HG02759 (cell line): ENCODE measurements at regions not wholly inside any gene's neighbourhood (a gene's known extent, or its start where the extent isn't known, plus 50 kb on each side); places are given as distances from the start of the nearest gene placed in this dataset.
"Not testable (repeated sequence)": the region's sequence is repeated elsewhere in the genome, so short reads cannot be mapped to it uniquely, and the experiment has no call there.

Source experiments
- ATAC-seq: cut with Tn5 transposase; IDR thresholded peaks from one replicate; pipeline ENCODE4 v1.9.1; 2021; ENCODE audit warnings: mild to moderate bottlenecking, moderate library complexity; ENCODE audit not compliant: unreplicated experiment

GRCh38 chrX:13387666-13388494 lies 68.0 kb upstream of the ATXN3L start:
- ATAC-seq: no peak

- ATAC-seq: no peak
These were observed 66.8 kb upstream of the ATXN3L start for GRCh38 chrX:13386636-13387035.

GRCh38 chrX:13386092-13386491 lies 66.2 kb upstream of the ATXN3L start:
- ATAC-seq: no peak

GRCh38 chrX:13383907-13384306 lies 64.1 kb upstream of the ATXN3L start:
- ATAC-seq: no peak

GRCh38 chrX:13381514-13381913 lies 61.7 kb upstream of the ATXN3L start:
- ATAC-seq: no peak

GRCh38 chrX:13380211-13380610 lies 60.4 kb upstream of the ATXN3L start:
- ATAC-seq: no peak

GRCh38 chrX:13378562-13379518 lies 59.0 kb upstream of the ATXN3L start:
- not testable (repeated sequence) for ATAC-seq

- no peak for ATAC-seq
These were observed 57.7 kb upstream of the ATXN3L start for GRCh38 chrX:13377550-13377934.

GRCh38 chrX:13376857-13377549 lies 57.1 kb upstream of the ATXN3L start:
- no peak for ATAC-seq

- ATAC-seq: not testable (repeated sequence)
These were observed 55.7 kb upstream of the ATXN3L start for GRCh38 chrX:13375596-13375995.

GRCh38 chrX:13374364-13374763 lies 54.5 kb upstream of the ATXN3L start:
- no peak for ATAC-seq

- no peak for ATAC-seq
These were observed 53.8 kb upstream of the ATXN3L start for GRCh38 chrX:13373431-13374187.

GRCh38 chrX:13373027-13373426 lies 53.2 kb upstream of the ATXN3L start:
- ATAC-seq: no peak

- ATAC-seq: no peak
These were observed 52.5 kb upstream of the ATXN3L start for GRCh38 chrX:13372203-13372980.

GRCh38 chrX:13371186-13371585 lies 51.3 kb upstream of the ATXN3L start:
- no peak for ATAC-seq

GRCh38 chrX:13370713-13371112 lies 50.9 kb upstream of the ATXN3L start:
- no peak for ATAC-seq
